ENCODE measurements at regions not wholly inside any gene's neighbourhood (a gene's known extent, or its start where the extent isn't known, plus 50 kb on each side); places are given as distances from the start of the nearest gene placed in this dataset.

DNA sequence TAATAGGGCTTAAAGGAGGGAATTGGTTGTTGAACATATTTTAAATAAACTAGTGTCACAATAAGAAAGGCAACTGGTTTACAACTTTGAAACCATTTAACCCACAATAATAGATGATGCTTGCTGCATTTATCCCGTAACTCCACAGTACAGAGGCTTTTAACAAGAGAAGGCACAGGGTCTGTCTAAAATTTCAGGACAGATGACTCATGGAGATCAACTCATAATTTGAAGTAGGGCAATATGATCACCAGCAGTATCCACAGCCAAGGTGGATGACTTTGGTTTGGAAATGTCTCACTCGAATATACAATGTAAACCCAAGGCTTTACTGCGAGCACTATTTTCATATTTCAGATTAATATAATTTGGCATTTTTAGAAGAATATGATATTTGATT is 340.2 kb downstream of the LRIG3 start:
- Histone ChIP-seq H3F3A (ENCODE audit: insufficient read depth, low read length) (no peaks in the 10 kb centered on the region), H4K20me1 (ENCODE audit: insufficient read depth, low read length) (no peaks in the 10 kb centered on the region), H3K27me3 (ENCODE audit: insufficient read depth, low read length) (no peaks in the 10 kb centered on the region), H3K9me2 (ENCODE audit: low read depth, low read length) (no peaks in the 10 kb centered on the region), H3K4me2 (ENCODE audit: low read length) (no peak overlapping the region), H3K79me2 (ENCODE audit: insufficient read depth, low read length) (no peaks in the 10 kb centered on the region), H3K9me3 (ENCODE audit: low read length) (no peaks in the 10 kb centered on the region), H3K9ac (ENCODE audit: low read length) (no peak overlapping the region), H2AFZ (ENCODE audit: low read length) (no peak overlapping the region), H3K4me1 (ENCODE audit: insufficient read depth, low read length, severe bottlenecking) (no peaks in the 10 kb centered on the region), H3K27ac (ENCODE audit: low read depth, low read length, poor library complexity, severe bottlenecking) (no peak overlapping the region), H3K4me3 (ENCODE audit: low read depth, low read length, poor library complexity, severe bottlenecking) (no peak overlapping the region), H3K36me3 (ENCODE audit: insufficient read depth, low read length) (no peaks in the 10 kb centered on the region)
- TF ChIP-seq, protein P1, sequence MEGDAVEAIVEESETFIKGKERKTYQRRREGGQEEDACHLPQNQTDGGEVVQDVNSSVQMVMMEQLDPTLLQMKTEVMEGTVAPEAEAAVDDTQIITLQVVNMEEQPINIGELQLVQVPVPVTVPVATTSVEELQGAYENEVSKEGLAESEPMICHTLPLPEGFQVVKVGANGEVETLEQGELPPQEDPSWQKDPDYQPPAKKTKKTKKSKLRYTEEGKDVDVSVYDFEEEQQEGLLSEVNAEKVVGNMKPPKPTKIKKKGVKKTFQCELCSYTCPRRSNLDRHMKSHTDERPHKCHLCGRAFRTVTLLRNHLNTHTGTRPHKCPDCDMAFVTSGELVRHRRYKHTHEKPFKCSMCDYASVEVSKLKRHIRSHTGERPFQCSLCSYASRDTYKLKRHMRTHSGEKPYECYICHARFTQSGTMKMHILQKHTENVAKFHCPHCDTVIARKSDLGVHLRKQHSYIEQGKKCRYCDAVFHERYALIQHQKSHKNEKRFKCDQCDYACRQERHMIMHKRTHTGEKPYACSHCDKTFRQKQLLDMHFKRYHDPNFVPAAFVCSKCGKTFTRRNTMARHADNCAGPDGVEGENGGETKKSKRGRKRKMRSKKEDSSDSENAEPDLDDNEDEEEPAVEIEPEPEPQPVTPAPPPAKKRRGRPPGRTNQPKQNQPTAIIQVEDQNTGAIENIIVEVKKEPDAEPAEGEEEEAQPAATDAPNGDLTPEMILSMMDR (IDR thresholded peaks at IDR 0.05; ENCODE audit: low read length), result no peak
- TF ChIP-seq EZH2 (IDR thresholded peaks at IDR 0.05; ENCODE audit: borderline replicate concordance, low read length), result no peak

GRCh38 chr12:58583529-58583928 is 336.8 kb downstream of the LRIG3 start:
- H3F3A ChIP-seq (ENCODE audit: insufficient read depth, low read length), result no peaks in the 10 kb centered on the region
- H3K4me3 ChIP-seq (ENCODE audit: low read depth, low read length, poor library complexity, severe bottlenecking), result no peak overlapping the region
- H3K27ac ChIP-seq (ENCODE audit: low read depth, low read length, poor library complexity, severe bottlenecking), result no peak overlapping the region
- H3K9ac ChIP-seq (ENCODE audit: low read length), result no peak overlapping the region
- no peaks in the 10 kb centered on the region for H3K36me3 ChIP-seq (ENCODE audit: insufficient read depth, low read length)
- H3K4me1 ChIP-seq (ENCODE audit: insufficient read depth, low read length, severe bottlenecking), result no peaks in the 10 kb centered on the region
- no peaks in the 10 kb centered on the region for H3K79me2 ChIP-seq (ENCODE audit: insufficient read depth, low read length)
- H3K9me3 ChIP-seq (ENCODE audit: low read length), result no peaks in the 10 kb centered on the region
- no peak overlapping the region for H2AFZ ChIP-seq (ENCODE audit: low read length)
- TF ChIP-seq EZH2 (IDR thresholded peaks at IDR 0.05; ENCODE audit: borderline replicate concordance, low read length), result no peak
- TF ChIP-seq, protein P1 (IDR thresholded peaks at IDR 0.05; ENCODE audit: low read length), result no peak
- H3K27me3 ChIP-seq (ENCODE audit: insufficient read depth, low read length), result no peaks in the 10 kb centered on the region
- H4K20me1 ChIP-seq (ENCODE audit: insufficient read depth, low read length), result no peaks in the 10 kb centered on the region
- H3K4me2 ChIP-seq (ENCODE audit: low read length), result no peak overlapping the region
- H3K9me2 ChIP-seq (ENCODE audit: low read depth, low read length), result no peaks in the 10 kb centered on the region

- Histone ChIP-seq H3K9ac (ENCODE audit: low read length) (no peak overlapping the region), H3K36me3 (ENCODE audit: insufficient read depth, low read length) (no peaks in the 10 kb centered on the region), H3K4me2 (ENCODE audit: low read length) (no peak overlapping the region), H3K4me1 (ENCODE audit: insufficient read depth, low read length, severe bottlenecking) (no peaks in the 10 kb centered on the region), H3K9me2 (ENCODE audit: low read depth, low read length) (no peaks in the 10 kb centered on the region), H3K79me2 (ENCODE audit: insufficient read depth, low read length) (no peaks in the 10 kb centered on the region), H3F3A (ENCODE audit: insufficient read depth, low read length) (no peaks in the 10 kb centered on the region), H3K9me3 (ENCODE audit: low read length) (no peaks in the 10 kb centered on the region), H3K4me3 (ENCODE audit: low read depth, low read length, poor library complexity, severe bottlenecking) (no peak overlapping the region), H4K20me1 (ENCODE audit: insufficient read depth, low read length) (no peaks in the 10 kb centered on the region), H3K27me3 (ENCODE audit: insufficient read depth, low read length) (no peaks in the 10 kb centered on the region), H2AFZ (ENCODE audit: low read length) (no peak overlapping the region), H3K27ac (ENCODE audit: low read depth, low read length, poor library complexity, severe bottlenecking) (no peak overlapping the region)
- TF ChIP-seq EZH2 (IDR thresholded peaks at IDR 0.05; ENCODE audit: borderline replicate concordance, low read length), result no peak
- TF ChIP-seq, protein P1 (IDR thresholded peaks at IDR 0.05; ENCODE audit: low read length), result no peak
Observed at GRCh38 chr12:58583940-58584339, 336.4 kb downstream of the LRIG3 start.
